ENCODE measurements at regions not wholly inside any gene's neighbourhood (a gene's known extent, or its start where the extent isn't known, plus 50 kb on each side); places are given as distances from the start of the nearest gene placed in this dataset.

DNA sequence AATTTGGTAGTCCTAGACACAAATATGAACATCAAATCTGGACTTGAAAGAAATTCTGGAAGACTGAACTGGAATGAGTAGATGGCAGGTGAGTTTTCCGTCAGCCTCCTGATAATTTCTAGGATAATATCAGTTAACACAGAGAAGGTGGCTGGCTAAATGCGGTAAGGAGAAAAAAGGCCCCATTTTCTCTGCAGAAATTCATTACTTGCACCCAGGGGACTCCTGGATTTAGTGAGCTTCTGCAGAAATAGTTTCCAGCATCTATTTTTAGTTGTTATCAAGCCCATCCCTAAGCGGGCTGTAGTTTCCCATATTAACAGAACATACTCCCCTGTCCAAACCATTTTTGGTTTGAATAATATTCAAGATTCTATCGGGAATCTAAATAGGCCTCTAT lies 181.9 kb upstream of the TCERG1L start:
- Histone ChIP-seq H3K4me1 (no peaks in the 10 kb centered on the region), H3K36me3 (no peaks in the 10 kb centered on the region), H3K4me3 (no peak overlapping the region), H3K9me3 (no peaks in the 10 kb centered on the region), H3K27me3 (no peaks in the 10 kb centered on the region), H3K27ac (no peak overlapping the region)
- intact Hi-C loops (cut with DNase I; ENCODE audit: low total_unique reads): no loop called here
- TF ChIP-seq, protein P1, sequence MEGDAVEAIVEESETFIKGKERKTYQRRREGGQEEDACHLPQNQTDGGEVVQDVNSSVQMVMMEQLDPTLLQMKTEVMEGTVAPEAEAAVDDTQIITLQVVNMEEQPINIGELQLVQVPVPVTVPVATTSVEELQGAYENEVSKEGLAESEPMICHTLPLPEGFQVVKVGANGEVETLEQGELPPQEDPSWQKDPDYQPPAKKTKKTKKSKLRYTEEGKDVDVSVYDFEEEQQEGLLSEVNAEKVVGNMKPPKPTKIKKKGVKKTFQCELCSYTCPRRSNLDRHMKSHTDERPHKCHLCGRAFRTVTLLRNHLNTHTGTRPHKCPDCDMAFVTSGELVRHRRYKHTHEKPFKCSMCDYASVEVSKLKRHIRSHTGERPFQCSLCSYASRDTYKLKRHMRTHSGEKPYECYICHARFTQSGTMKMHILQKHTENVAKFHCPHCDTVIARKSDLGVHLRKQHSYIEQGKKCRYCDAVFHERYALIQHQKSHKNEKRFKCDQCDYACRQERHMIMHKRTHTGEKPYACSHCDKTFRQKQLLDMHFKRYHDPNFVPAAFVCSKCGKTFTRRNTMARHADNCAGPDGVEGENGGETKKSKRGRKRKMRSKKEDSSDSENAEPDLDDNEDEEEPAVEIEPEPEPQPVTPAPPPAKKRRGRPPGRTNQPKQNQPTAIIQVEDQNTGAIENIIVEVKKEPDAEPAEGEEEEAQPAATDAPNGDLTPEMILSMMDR (IDR thresholded peaks at IDR 0.05): no peak
- TF ChIP-seq POLR2A (IDR thresholded peaks at IDR 0.05): no peak
- no peak for TF ChIP-seq POLR2AphosphoS5 (IDR thresholded peaks at IDR 0.05)
- no peak for DNase-seq (ENCODE audit: low spot score in 2 of 2)

DNA sequence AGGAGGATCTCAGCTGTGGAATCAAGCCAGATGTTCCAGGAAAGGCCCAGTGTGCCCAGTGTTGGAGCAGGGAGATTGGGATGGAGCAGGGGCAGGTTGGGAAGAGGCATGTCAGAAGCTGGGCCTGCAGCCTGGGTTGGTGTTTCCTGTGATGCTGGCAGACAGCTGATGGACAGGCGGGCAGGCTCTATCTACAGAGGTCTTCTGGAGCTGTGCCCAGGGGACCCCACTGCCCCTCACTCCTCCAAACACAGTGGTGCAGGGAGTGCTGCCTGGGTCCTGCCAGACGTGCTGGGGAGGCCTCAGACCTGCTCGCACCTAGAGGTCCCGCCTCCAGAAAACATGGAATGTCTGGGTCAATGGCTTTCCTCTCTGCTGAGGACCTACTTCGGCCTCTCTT lies 182.9 kb upstream of the TCERG1L start:
- TF ChIP-seq POLR2AphosphoS5 (IDR thresholded peaks at IDR 0.05) (no peak), POLR2A (IDR thresholded peaks at IDR 0.05) (no peak)
- TF ChIP-seq, protein P1 (IDR thresholded peaks at IDR 0.05): no peak
- DNase-seq (ENCODE audit: low spot score in 2 of 2): no peak
- no peaks in the 10 kb centered on the region for H3K27me3 ChIP-seq
- H3K27ac ChIP-seq: no peak overlapping the region
- peaks cover under 1% of the 10 kb centered on the region in 2 donors for H3K9me3 ChIP-seq
- H3K36me3 ChIP-seq: no peaks in the 10 kb centered on the region
- H3K4me1 ChIP-seq: no peaks in the 10 kb centered on the region
- H3K4me3 ChIP-seq: no peak overlapping the region
- intact Hi-C loops (cut with DNase I; ENCODE audit: low total_unique reads): no loop called here

DNA sequence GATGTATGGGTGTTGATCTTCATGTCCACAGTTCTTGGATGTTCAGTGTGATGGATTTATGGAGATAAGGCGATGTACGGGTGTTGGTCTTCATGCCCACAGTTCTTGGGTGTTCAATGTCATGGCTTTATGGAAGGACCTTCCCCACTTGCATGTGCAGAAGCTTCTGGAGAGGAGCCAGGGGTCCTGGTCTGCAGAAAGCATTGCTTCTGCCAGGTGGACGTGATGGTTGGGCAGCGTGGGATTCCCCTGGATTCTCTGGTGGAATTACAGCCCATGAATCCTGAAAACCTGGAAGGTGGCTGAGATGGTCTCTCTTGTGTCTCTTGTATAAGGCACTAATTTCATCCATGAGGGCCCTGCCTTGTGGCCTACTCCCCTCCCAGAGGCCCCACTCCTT lies 183.7 kb upstream of the TCERG1L start:
- H3K9me3 ChIP-seq: peaks cover 4 to 6% of the 10 kb centered on the region in 2 donors
- no peak for DNase-seq (ENCODE audit: low spot score in 2 of 2)
- H3K27me3 ChIP-seq: peaks cover 0 to 1% of the 10 kb centered on the region in 2 donors
- H3K4me3 ChIP-seq: no peak overlapping the region
- H3K27ac ChIP-seq: no peak overlapping the region
- H3K4me1 ChIP-seq: no peaks in the 10 kb centered on the region
- intact Hi-C loops (cut with DNase I; ENCODE audit: low total_unique reads): no loop called here
- TF ChIP-seq POLR2A (IDR thresholded peaks at IDR 0.05) (no peak), POLR2AphosphoS5 (IDR thresholded peaks at IDR 0.05) (no peak)
- TF ChIP-seq, protein P1 (IDR thresholded peaks at IDR 0.05): no peak
- H3K36me3 ChIP-seq: no peaks in the 10 kb centered on the region

DNA sequence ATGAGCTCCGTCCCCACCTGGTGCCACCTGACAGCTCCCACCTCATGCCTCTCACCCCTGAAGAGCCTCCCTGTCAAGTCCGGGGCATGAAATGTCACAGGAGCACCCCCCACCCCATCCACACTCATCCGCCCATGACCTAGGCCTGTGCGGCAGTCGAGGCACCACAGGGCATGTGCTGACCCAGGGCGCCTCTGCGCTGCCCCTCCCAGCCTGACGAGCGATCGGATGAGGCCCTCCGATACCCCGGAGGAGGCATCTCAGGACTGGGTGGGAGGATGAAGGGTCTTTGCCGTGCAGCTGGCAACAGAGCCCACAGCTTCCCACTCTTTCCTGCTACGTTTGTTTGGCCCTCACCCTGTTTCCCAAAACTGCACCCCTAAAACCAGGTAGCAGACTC lies 184.4 kb upstream of the TCERG1L start:
- Histone ChIP-seq H3K4me1 (no peaks in the 10 kb centered on the region), H3K27me3 (peaks cover 0 to 7% of the 10 kb centered on the region in 2 donors), H3K4me3 (no peak overlapping the region), H3K27ac (no peak overlapping the region), H3K36me3 (no peaks in the 10 kb centered on the region), H3K9me3 (peaks cover 4 to 6% of the 10 kb centered on the region in 2 donors)
- no peak for DNase-seq (ENCODE audit: low spot score in 2 of 2)
- intact Hi-C loops (cut with DNase I; ENCODE audit: low total_unique reads): no loop called here
- TF ChIP-seq, protein P1 (IDR thresholded peaks at IDR 0.05): no peak
- no peak for TF ChIP-seq POLR2A (IDR thresholded peaks at IDR 0.05)
- no peak for TF ChIP-seq POLR2AphosphoS5 (IDR thresholded peaks at IDR 0.05)

DNA sequence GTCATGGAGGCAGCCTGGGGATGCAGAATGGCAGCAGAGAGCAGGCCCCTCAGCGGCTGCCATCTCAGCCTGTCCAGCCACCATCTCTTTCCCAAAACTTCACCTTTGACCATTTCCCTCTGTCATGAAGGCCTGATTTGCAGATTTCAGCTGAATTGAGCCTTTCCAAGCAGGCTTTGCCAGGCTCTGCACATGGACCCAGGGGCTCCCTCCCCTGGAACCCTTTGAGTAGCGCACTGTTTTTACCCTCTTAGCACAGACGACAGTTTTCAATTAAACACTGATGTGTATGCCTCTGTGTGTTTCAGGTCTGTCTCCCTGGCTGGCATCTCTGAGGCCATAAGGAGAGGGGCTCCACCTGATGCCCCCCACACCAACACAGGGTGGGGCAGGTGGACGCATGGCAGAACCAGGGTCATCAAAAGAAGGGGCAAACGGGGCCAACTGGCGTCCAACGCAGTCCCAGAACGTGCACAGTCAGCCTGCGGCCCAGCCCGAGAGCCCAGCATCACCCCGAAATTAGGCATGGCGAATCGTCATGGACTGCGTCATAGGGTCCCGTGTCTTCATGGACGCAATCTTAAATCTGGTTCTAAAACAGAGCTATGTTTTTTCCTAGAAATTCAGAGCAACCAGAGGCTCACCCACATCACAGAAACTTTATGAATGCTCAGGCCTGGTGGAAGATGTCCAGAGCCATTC lies 185.0 kb upstream of the TCERG1L start:
- peaks cover 4 to 6% of the 10 kb centered on the region in 2 donors for H3K9me3 ChIP-seq
- H3K4me1 ChIP-seq: no peaks in the 10 kb centered on the region
- H3K27me3 ChIP-seq: peaks cover 0 to 7% of the 10 kb centered on the region in 2 donors
- intact Hi-C loops (cut with DNase I; ENCODE audit: low total_unique reads): no loop called here
- DNase-seq (ENCODE audit: low spot score in 2 of 2): no peak
- no peak overlapping the region for H3K4me3 ChIP-seq
- TF ChIP-seq, protein P1 (IDR thresholded peaks at IDR 0.05): no peak
- TF ChIP-seq POLR2A (IDR thresholded peaks at IDR 0.05) (no peak), POLR2AphosphoS5 (IDR thresholded peaks at IDR 0.05) (no peak)
- H3K27ac ChIP-seq: no peak overlapping the region
- H3K36me3 ChIP-seq: no peaks in the 10 kb centered on the region
